ENCODE measurements at regions not wholly inside any gene's neighbourhood (a gene's known extent, or its start where the extent isn't known, plus 50 kb on each side); places are given as distances from the start of the nearest gene placed in this dataset.

GRCh38 chr2:134194519-134194918, 59.4 kb upstream of the MGAT5 start:
- no peak for DNase-seq

- DNase-seq = no peak
Observed at GRCh38 chr2:134195341-134195740, 58.5 kb upstream of the MGAT5 start.

GRCh38 chr2:134197445-134197844, 56.4 kb upstream of the MGAT5 start:
- no peak for DNase-seq

- no peak for DNase-seq
Observed at GRCh38 chr2:134198006-134198634, 55.8 kb upstream of the MGAT5 start.

- no peak for DNase-seq
Observed at GRCh38 chr2:134199123-134199522, 54.7 kb upstream of the MGAT5 start.

GRCh38 chr2:134200036-134200618, 53.7 kb upstream of the MGAT5 start:
- peak; percentile 6 for DNase-seq

- no peak for DNase-seq
Observed at GRCh38 chr2:134201533-134201932, 52.3 kb upstream of the MGAT5 start.

GRCh38 chr2:134202371-134202770, 51.5 kb upstream of the MGAT5 start:
- no peak for DNase-seq

- no peak for DNase-seq
Observed at GRCh38 chr2:134203175-134203574, 50.7 kb upstream of the MGAT5 start.

All from eye (tissue), 1 donor.